IgD-negative memory B cell (primary cell): ENCODE measurements at regions not wholly inside any gene's neighbourhood (a gene's known extent, or its start where the extent isn't known, plus 50 kb on each side); places are given as distances from the start of the nearest gene placed in this dataset.
"Not testable (repeated sequence)": the region's sequence is repeated elsewhere in the genome, so short reads cannot be mapped to it uniquely, and the experiment has no call there.

Experiments
- H3K27ac Mint-ChIP-seq, 3 donors: one replicate each; pipeline ENCODE4 v1.8.0; 2020 to 2022; ENCODE audit warnings: mild to moderate bottlenecking in 3 of 3, mixed read lengths in 3 of 3, moderate library complexity in 1 of 3
- H3K27me3 Mint-ChIP-seq: one replicate; pipeline ENCODE4 v1.8.0; 2021; ENCODE audit warnings: mixed read lengths
- H3K36me3 Mint-ChIP-seq: one replicate; pipeline ENCODE4 v1.8.0; 2020; ENCODE audit warnings: mild to moderate bottlenecking, mixed read lengths
- H3K4me1 Mint-ChIP-seq, 3 donors: one replicate each; pipeline ENCODE4 v1.8.0; 2020 to 2022; ENCODE audit warnings: mixed read lengths in 3 of 3, mild to moderate bottlenecking in 1 of 3
- H3K4me3 Mint-ChIP-seq, 4 donors: one replicate each; pipeline ENCODE4 v1.8.0; 2020 to 2022; ENCODE audit warnings: mild to moderate bottlenecking in 4 of 4, mixed read lengths in 4 of 4, moderate library complexity in 3 of 4
- H3K9me3 Mint-ChIP-seq, 3 donors: one replicate each; pipeline ENCODE4 v1.8.0; 2020 to 2021; ENCODE audit warnings: mixed read lengths in 3 of 3, mild to moderate bottlenecking in 1 of 3

DNA sequence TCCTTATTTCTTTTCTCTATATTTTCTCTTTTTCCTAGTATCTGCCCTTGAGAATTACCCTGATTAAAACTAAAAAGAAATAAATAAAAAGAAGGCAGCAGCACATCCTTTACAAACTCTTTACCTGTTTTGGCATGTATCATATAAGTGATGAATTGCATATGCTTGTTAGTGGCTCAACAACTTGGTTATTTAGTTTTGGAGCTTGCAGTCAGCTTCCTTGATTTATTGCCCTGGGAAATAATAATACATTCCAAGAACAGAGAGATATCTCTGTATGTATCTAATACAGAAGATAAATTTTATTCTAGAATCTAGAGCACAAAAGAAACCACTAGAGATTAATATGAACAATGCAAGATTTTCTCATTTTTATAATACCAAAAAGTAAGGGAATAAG is 139.8 kb upstream of the ZC3H15 start:
- peaks cover 8 to 17% (median 11%) of the 10 kb centered on the region in 3 donors for H3K4me1 Mint-ChIP-seq
- peaks cover 0 to 10% (median 0%) of the 10 kb centered on the region in 3 donors for H3K9me3 Mint-ChIP-seq
- H3K27ac Mint-ChIP-seq: no peak overlapping the region
- no peaks in the 10 kb centered on the region for H3K27me3 Mint-ChIP-seq
- H3K4me3 Mint-ChIP-seq: no peak overlapping the region
- H3K36me3 Mint-ChIP-seq: peaks cover 14% of the 10 kb centered on the region

DNA sequence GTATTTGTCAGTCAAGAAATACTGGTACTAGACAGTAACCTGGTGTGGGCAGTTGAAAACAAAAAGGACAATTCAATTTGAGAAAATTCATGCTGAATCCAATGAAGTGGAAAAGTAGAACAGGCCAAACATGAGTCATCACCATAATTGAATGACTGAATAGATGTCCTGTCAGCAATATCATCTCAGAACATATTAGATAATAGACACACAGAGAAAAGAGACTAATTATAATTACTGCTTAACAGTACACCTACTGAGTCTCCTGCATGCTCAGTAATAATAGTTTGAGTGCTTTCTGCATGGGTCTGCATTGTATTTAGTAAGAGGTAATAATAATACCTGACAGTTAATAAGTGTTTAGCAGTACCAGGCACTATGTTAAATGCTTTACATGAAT is 138.6 kb upstream of the ZC3H15 start:
- Mint-ChIP-seq H3K9me3 (peaks cover 3 to 9% (median 4%) of the 10 kb centered on the region in 3 donors), H3K4me3 (no peak overlapping the region), H3K36me3 (peaks cover 15% of the 10 kb centered on the region), H3K4me1 (peaks cover 8 to 17% (median 13%) of the 10 kb centered on the region in 3 donors), H3K27me3 (no peaks in the 10 kb centered on the region), H3K27ac (no peak overlapping the region)

DNA sequence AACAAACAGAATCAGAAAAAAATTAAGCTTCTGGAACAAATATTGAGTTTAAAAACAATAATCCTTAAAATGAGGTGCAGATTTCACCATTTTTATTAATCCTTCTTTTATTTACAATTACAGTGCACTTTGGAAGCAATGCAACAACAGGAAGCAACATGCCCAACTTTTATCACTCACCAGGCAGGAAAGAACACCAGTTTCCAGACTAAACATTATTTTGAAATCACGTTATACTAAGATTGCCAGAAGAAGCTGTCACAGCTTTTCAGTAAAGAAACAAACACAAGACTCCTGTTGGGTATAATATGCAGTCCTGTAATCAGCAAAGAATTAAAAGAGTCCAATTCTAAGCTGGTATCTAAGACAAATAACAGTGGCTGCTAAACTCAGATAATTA is 137.9 kb upstream of the ZC3H15 start:
- Mint-ChIP-seq H3K4me3 (no peak overlapping the region), H3K9me3 (peaks cover 6 to 11% (median 10%) of the 10 kb centered on the region in 3 donors), H3K36me3 (peaks cover 14% of the 10 kb centered on the region), H3K27me3 (no peaks in the 10 kb centered on the region), H3K4me1 (peaks cover 8 to 17% (median 13%) of the 10 kb centered on the region in 3 donors), H3K27ac (no peak overlapping the region)

DNA sequence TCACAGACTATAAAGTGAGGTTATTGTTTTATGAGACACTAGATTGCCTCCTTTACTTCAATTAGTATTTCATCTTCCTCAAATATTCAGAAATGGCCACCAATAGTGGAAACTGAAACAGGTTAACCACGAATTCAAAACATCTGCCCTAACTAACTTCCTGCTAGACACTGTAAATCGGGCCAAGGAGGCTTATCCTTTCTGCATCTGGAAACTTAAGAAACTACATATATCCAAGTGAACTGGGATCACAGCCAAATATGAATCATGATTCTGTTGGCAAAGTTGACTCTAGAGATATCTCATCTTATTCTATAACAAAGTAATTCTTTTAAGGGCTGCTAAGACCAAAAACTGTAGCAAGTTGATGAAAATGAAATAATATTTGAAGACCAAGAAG is 136.6 kb upstream of the ZC3H15 start:
- Mint-ChIP-seq H3K36me3 (peaks cover 13% of the 10 kb centered on the region), H3K4me1 (peaks cover 8 to 17% (median 13%) of the 10 kb centered on the region in 3 donors), H3K27me3 (no peaks in the 10 kb centered on the region), H3K4me3 (no peak overlapping the region), H3K9me3 (peaks cover 8 to 14% (median 11%) of the 10 kb centered on the region in 3 donors), H3K27ac (no peak overlapping the region)

DNA sequence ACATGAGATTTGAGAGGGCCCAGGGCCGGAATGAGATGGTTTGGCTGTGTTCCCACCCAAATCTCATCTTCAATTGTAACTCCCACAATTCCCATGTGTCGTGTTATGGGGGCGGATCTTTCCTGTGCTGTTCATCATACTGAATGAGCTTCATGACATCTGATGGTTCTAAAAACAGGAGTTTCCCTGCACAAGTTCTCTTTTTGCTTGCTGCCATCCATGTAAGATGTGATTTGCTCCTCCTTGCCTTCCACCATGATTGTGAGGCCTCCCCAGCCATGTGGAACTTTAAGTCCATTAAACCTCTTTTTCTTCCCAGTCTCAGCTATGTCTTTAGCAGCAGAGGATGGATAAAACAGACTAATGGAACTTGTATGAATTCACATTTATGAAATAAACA is 131.9 kb upstream of the ZC3H15 start:
- not testable (repeated sequence) for H3K27ac Mint-ChIP-seq, H3K27me3 Mint-ChIP-seq, H3K4me3 Mint-ChIP-seq, H3K4me1 Mint-ChIP-seq
- peaks cover 11% of the 10 kb centered on the region for H3K36me3 Mint-ChIP-seq
- peaks cover 7 to 23% (median 14%) of the 10 kb centered on the region in 3 donors for H3K9me3 Mint-ChIP-seq

DNA sequence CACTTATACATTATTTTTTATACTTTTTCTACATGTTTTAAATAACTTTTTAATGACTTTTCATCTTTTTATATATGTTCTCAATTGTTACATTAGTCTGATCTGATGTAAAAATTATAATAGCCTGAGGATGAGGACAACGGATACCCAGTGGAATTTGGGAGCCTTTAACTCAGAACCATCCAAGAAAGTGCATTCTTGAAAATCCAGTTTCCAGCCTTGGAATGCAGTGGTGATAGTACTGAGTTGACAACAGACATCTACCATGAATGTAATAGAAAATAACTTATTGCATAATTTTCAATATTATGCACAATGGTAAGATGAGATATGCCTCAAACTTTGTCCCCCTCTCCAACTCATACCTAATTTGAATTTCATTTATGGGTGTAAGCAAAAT is 120.7 kb upstream of the ZC3H15 start:
- Mint-ChIP-seq H3K4me1 (no peaks in the 10 kb centered on the region), H3K27me3 (no peaks in the 10 kb centered on the region), H3K36me3 (peaks cover 22% of the 10 kb centered on the region), H3K9me3 (peaks cover 5 to 13% (median 5%) of the 10 kb centered on the region in 3 donors), H3K4me3 (no peak overlapping the region), H3K27ac (no peak overlapping the region)

DNA sequence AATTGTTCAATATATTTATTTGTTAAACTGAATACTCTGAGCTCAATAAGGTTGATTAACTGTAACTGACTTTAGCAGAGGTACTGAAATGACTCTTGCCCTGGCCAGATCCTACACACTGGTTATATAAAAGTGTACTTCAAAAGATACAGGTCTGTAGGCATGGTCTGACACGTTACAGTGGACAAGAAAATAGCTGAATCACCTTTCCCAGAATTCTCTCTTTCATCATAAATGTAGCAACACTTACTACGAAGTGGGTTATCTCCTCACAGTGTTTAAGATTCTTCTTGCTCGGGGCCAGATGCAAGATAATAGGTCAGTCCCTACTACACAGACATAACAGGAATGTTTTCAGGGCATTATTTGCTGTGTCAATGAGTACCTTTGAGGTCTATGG is 107.0 kb upstream of the ZC3H15 start:
- Mint-ChIP-seq H3K4me1 (peaks cover 0 to 2% (median 0%) of the 10 kb centered on the region in 3 donors), H3K27ac (no peak overlapping the region), H3K27me3 (no peaks in the 10 kb centered on the region), H3K4me3 (no peak overlapping the region), H3K36me3 (peaks cover 6% of the 10 kb centered on the region), H3K9me3 (peaks cover 4 to 27% (median 13%) of the 10 kb centered on the region in 3 donors)

DNA sequence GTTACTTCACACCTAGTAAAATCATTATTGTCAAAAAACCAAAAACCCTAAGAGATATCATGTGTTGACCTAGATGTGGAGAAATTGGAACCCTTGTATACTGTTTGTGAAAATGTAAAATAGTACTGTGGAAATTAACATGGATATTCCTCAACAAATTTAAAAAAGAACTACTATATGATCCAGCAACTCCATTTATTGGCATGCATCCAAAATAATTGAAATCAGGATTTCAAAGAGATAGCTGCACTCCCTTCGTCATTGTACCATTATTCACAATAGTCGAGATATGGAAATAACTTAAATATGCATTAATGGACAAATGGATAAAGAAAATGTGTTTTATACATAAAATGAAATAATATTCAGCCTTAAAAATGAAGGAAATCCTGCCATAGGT is 105.3 kb upstream of the ZC3H15 start:
- H3K9me3 Mint-ChIP-seq: peaks cover 9 to 31% (median 19%) of the 10 kb centered on the region in 3 donors
- peaks cover 16% of the 10 kb centered on the region for H3K36me3 Mint-ChIP-seq

DNA sequence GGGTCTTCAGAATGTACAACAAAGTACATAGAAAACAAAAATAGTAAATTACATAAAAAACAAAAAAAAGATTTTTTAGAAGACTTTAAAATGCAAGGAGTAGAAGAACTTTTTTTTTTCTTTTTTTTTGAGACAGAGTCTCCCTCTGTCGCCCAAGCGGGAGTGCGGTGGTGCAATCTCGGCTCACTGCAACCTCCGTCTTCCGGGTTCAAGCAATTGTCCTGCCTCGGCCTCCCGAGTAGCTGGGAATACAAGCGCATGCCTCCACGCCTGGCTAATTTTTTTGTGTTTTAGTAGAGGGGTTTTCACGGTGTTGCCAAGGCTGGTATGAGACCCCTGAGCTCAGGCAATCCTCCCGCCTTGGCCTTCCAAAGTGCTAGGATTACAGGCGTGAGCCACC is 104.5 kb upstream of the ZC3H15 start:
- Mint-ChIP-seq H3K4me3 (peak overlapping the region in 1 of 4 donors; percentile 15), H3K36me3 (peaks cover 16% of the 10 kb centered on the region), H3K27ac (no peak overlapping the region), H3K4me1 (no peaks in the 10 kb centered on the region), H3K9me3 (peaks cover 9 to 34% (median 21%) of the 10 kb centered on the region in 3 donors), H3K27me3 (no peaks in the 10 kb centered on the region)

More for the DNA sequence above, 105.3 kb upstream of the ZC3H15 start:
- Mint-ChIP-seq H3K4me1 (no peaks in the 10 kb centered on the region), H3K27ac (no peak overlapping the region), H3K4me3 (no peak overlapping the region), H3K27me3 (no peaks in the 10 kb centered on the region)

DNA sequence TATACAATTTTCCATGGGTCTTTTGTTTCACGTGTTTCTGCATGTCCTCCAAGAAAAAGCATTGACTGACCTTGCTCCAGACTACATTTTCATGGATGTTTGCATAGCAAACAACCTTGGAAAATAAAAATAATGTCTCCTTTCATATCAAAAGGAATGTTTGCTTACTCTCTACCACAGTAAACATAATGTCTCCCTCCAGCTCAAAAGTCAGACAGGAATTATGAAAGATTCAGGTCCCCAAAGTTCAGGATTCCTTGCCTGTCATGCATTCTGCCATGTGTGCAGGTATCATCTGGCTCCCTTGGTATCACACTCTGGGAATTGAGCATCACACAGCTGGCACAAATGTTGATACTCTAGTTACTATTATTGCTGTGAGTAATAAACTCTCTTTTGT is 103.1 kb upstream of the ZC3H15 start:
- H3K27ac Mint-ChIP-seq: no peak overlapping the region
- no peak overlapping the region for H3K4me3 Mint-ChIP-seq
- H3K36me3 Mint-ChIP-seq: peaks cover 16% of the 10 kb centered on the region
- no peaks in the 10 kb centered on the region for H3K4me1 Mint-ChIP-seq
- peaks cover 9 to 35% (median 25%) of the 10 kb centered on the region in 3 donors for H3K9me3 Mint-ChIP-seq
- no peaks in the 10 kb centered on the region for H3K27me3 Mint-ChIP-seq

DNA sequence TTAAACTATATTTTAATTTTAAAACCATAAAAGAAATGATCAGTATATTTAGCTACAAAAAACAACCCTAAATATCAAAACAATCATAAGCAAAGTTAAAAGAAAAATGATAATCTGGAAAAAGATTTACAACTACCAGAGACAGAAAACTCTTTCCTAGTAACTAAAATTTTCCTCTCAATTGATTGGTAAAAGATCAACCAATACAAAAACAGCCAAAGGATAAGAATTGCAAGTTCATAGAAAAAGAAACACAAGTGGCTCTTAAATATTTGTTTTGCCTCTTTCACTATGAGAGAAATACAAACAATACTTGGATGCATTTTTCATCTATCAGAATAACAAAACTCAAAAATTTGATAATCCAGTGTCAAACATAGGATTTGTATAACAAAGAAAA is 101.8 kb upstream of the ZC3H15 start:
- Mint-ChIP-seq H3K27ac (no peak overlapping the region), H3K27me3 (no peaks in the 10 kb centered on the region), H3K36me3 (peaks cover 16% of the 10 kb centered on the region), H3K9me3 (peaks cover 9 to 42% (median 25%) of the 10 kb centered on the region in 3 donors), H3K4me1 (no peaks in the 10 kb centered on the region), H3K4me3 (no peak overlapping the region)

DNA sequence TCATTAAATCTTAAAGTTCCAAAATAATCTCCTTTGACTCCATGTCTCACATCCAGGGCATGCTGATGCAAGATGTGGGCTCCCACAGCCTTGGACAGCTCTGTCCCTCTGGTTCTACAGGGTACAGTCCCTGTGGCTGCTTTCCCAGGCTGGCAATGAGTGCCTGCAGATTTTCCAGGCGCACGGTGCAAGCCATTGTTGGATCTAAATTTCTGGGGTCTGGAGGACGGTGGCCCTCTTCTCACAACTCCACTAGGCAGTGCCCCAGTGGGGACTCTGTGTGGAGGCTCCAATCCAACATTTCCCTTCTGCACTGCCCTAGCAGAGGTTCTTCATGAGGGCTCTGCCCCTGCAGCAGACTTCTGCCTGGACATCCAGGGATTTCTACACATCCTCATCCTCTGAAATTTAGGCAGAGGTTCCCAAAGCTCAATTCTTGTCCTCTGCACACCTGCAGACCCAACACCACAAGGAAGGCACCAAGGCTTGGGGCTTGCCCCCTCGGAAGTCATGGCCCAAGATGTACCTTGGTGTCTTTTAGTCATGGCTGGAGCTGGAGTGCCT is 100.3 kb upstream of the ZC3H15 start:
- H3K4me1 Mint-ChIP-seq, H3K27ac Mint-ChIP-seq, H3K27me3 Mint-ChIP-seq: not testable (repeated sequence)
- Mint-ChIP-seq H3K4me3 (peak overlapping the region in 1 of 4 donors; percentile 54), H3K9me3 (peaks cover 16 to 50% (median 36%) of the 10 kb centered on the region in 3 donors), H3K36me3 (peaks cover 16% of the 10 kb centered on the region)

DNA sequence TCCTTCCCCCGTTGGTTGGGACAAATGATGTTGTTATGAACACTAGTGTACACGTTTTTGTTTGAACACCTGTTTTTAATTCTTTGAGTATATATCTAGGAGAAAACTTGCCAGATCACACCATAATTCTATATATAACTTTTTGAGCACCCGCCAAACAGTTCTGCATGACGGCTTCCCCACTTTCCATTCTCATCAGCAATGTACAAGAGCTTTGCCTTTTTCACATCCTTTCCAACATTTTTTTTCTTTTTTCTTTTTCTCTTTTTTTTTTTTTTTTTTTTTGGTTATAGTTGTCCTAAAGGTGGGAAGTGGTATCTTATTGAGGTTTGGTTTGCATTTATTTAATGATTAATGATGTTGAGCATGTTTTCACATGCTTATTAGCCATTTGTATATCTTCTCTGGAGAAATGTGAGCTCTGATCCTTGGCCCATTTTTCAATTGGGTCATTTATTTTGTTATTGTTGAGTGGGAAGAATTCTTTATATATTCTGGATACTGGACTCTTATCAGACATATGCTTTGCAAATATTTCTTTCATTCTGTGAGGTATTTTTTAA is 86.9 kb upstream of the ZC3H15 start:
- Mint-ChIP-seq H3K36me3 (peaks cover 8% of the 10 kb centered on the region), H3K27ac (no peak overlapping the region), H3K4me3 (no peak overlapping the region), H3K9me3 (peaks cover 2 to 14% (median 3%) of the 10 kb centered on the region in 3 donors), H3K4me1 (no peaks in the 10 kb centered on the region), H3K27me3 (no peaks in the 10 kb centered on the region)

DNA sequence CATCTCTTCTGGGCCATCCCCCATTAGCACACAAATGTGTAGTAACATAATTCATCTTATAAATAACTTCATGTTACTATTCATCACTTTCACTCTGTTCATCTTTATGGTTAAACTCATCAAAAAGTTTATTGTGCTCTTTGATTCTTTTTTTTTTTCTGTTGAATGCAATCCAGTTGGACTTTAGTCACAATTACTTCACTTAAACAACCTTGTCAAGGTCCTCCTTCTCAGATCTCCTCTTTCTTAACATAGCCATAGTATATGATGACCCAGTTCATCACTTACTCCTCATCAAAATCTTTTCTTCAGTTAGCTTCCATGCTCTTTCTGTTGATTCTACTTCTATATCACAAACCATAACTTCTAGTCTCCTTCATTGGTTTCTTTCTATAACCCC is 80.2 kb upstream of the ZC3H15 start:
- Mint-ChIP-seq H3K36me3 (peaks cover 13% of the 10 kb centered on the region), H3K9me3 (peaks cover 4 to 21% (median 11%) of the 10 kb centered on the region in 3 donors), H3K27ac (no peak overlapping the region), H3K4me1 (peaks cover 0 to 2% (median 0%) of the 10 kb centered on the region in 3 donors), H3K27me3 (no peaks in the 10 kb centered on the region), H3K4me3 (no peak overlapping the region)

DNA sequence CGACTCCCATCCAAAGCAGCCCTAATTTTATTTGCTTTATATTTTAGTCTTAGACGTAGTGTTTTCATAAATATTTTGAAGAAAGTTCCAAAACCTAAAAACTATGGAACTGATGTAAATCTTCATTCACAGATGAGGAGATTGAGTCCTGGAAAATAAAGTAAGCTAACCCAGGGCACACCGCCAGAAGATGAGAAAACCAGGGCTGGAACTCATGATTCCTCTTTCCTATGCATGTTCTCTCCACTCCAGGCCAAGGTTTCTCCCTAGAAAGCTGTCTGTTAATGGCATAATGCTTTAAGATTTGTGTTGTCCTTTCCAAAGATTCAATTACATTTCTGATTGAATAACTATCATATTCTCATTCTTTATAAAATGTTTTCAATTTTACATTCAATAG is 78.4 kb upstream of the ZC3H15 start:
- H3K36me3 Mint-ChIP-seq: peaks cover 13% of the 10 kb centered on the region
- H3K4me3 Mint-ChIP-seq: no peak overlapping the region
- H3K27me3 Mint-ChIP-seq: no peaks in the 10 kb centered on the region
- H3K9me3 Mint-ChIP-seq: peaks cover 4 to 21% (median 11%) of the 10 kb centered on the region in 3 donors
- H3K27ac Mint-ChIP-seq: no peak overlapping the region
- H3K4me1 Mint-ChIP-seq: peaks cover 0 to 2% (median 0%) of the 10 kb centered on the region in 3 donors

DNA sequence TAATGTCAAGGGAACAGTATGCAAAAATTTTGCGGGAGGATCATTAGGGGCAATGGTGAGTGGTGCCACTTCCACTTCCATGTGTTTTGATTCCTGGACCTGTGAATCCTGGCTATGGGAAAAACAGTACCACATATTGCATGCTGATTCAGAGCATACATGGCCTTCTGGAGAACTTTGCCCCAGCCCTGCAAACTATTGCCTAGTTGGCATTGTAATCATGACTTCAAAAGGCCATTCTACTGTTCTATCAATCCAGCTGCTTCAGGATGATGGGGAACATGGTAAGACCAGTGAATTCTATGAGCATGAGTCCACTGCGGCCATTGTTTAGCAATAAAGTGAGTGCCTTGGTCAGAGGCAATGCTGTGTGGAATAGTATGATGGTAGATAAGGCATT is 75.3 kb upstream of the ZC3H15 start:
- Mint-ChIP-seq H3K4me3 (no peak overlapping the region), H3K27ac (no peak overlapping the region), H3K9me3 (peaks cover 2 to 7% (median 4%) of the 10 kb centered on the region in 3 donors), H3K4me1 (peaks cover 0 to 2% (median 0%) of the 10 kb centered on the region in 3 donors), H3K36me3 (peaks cover 13% of the 10 kb centered on the region), H3K27me3 (no peaks in the 10 kb centered on the region)
